COR-L47 (cell line): ENCODE measurements at regions not wholly inside any gene's neighbourhood (a gene's known extent, or its start where the extent isn't known, plus 50 kb on each side); places are given as distances from the start of the nearest gene placed in this dataset.
"Not testable (repeated sequence)": the region's sequence is repeated elsewhere in the genome, so short reads cannot be mapped to it uniquely, and the experiment has no call there.

Experiments
- DNase-seq: peaks from one replicate; lab custom pipeline; 2025; lab: John Stamatoyannopoulos, UW

- no peak for DNase-seq
Observed at GRCh38 chr18:56316727-56317126, 321.7 kb downstream of the TXNL1 start.

GRCh38 chr18:56315363-56315762, 323.0 kb downstream of the TXNL1 start:
- no peak for DNase-seq

- no peak for DNase-seq
Observed at GRCh38 chr18:56314396-56314795, 324.0 kb downstream of the TXNL1 start.

DNA sequence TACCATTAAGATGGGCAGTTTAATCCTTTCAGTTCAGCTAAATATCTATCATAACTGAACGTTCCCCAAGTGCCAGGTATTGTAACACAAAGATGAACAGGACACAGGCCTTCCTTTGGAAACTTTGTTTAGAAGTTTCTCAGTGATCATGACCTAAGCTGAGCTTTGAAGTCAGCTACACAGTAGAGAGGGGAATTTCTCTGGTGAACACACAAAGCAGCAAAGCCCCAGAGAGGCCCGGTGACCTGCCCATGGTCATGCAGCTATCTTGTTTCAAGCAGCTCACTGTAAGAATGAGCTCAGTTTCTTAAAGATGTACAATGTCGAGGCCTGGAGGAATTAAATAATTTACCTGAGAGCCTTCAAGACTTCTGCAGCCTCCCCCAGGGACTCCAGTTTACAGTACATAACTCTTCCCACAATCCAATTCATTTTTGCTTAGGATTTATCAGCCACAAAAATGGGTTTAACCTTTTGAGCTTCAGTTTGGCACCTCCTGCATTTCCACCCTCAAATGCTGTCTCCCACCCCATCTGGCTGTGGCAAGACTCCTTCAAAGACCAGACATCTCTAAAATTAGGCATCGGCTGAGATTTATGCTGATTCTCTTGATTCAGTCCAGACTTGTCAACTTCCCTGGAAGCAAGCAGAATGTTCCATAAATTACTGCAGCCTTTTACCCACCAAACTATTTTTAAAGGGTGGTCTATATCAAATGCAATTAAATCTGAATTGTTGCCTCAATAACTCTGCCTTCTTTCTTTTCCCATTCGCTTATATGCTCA, 325.6 kb downstream of the TXNL1 start:
- DNase-seq, result no peak

- DNase-seq, result no peak
Observed at GRCh38 chr18:56309104-56309503, 329.3 kb downstream of the TXNL1 start.

DNA sequence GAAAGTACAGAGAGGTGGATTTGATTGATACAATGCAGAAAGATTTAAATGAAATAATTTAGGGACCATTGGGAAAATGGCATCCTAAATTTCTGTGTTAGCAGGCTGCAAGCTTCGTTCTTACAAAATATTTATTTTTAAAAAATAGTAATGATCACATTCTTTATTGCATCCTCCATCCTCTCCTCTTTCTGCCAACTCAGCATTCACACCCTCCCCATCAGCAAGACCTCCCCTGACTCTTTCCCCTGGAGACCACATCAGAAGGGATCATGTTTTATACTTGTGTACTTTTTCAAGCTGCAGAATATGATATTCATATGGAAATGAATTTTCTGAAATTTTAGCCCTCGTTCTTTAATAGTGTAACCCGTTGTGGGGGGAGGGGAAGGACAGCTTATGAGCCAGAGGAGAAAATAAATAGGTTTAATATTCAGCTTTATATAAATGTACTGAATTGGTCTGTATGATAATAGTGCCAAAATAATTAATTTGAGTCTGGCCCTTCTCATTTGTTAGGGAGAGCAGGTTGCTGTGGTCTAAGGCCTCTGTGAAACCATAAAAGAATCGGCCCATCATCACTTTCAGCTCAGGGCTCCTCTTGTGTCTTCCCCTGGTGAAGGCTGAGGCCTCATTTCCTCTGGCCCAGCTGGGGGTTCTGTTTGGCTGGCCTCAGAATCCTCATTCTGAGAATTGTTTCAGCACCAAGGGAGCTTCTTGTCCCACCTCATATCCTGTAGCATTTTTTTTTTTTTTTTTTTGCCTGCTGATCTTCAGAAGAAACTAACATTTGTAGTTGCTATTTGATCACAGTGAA, 330.8 kb downstream of the TXNL1 start:
- no peak for DNase-seq

DNA sequence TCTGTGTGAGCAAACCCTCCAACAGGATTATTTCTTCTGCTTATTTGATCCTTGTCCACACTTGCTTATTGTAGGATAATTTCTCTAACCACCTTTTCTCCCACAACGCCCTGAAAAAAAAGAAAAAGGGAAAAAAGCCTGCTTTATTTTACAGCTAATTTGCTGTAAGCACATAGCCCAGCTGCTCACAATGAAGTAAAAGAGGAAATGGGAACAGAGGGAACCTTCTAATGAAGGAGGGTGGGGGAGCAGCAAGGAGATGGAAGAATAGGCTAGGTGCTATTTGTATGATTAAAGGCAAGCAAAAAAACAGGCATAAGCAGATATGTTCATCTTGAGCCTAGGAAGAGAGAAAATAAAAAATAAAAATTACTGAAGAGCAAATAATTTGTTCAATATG, 331.6 kb downstream of the TXNL1 start:
- DNase-seq, result no peak

GRCh38 chr18:56305583-56305982, 332.8 kb downstream of the TXNL1 start:
- DNase-seq, result no peak

- no peak for DNase-seq
Observed at GRCh38 chr18:56302156-56302555, 336.2 kb downstream of the TXNL1 start.

DNA sequence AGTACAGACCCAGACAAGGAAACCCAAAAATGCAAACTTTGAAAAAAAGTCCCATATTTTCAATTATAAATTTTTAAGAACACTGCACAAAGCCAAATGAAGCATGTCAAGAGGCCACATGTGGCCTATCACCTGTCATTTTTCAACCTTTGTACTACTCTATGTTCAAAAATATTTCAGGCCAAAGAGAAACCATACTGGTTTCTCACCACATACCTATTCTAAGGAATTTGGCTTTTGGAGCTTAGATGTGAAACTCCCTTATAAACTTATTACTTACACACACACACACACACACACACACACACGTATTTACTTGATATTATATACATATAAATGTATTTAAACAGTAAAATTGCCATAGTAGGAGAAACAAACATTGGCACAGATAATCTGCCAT, 338.7 kb downstream of the TXNL1 start:
- no peak for DNase-seq

- no peak for DNase-seq
Observed at GRCh38 chr18:56298935-56299334, 339.5 kb downstream of the TXNL1 start.

DNA sequence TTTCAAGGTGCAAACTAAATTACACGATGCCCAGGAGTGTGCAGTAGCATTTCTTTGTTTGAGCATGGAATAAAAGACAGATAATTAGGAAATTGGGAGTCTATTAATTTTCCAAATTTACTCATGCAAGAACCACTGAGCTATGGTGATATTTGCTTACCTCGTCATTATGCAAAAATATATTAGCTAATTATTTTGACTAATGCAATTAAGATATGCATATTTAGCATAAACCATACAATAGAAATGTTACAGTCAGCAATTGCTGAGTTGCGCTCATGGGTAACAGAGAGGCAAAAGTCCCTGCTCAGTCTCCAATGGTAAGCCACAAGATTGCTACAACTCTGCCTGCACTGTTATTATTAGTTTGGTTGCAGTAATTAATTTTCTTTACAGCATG, 342.0 kb downstream of the TXNL1 start:
- DNase-seq, result no peak

- DNase-seq, result no peak
Observed at GRCh38 chr18:56294484-56295183, 343.8 kb downstream of the TXNL1 start.

GRCh38 chr18:56291294-56291693, 347.1 kb downstream of the TXNL1 start:
- DNase-seq, result no peak

DNA sequence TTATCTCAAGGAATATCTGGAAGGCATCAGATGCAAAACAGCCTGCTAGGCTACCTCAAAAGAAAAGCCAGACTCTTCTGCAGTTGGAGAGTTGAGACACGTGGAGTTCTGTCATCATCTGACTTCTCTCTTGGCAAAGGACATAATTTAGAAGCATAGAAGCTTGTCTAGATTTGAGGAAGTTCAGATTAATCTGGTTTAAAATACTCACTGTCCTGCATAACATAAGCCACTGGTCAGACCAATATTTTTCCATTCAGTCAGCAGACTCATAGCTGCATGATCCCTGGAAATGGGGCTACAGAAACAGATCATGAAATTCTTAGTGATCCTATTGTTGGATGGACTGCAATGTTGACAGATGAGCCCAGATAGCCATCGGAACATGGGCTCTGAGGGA, 349.0 kb downstream of the TXNL1 start:
- DNase-seq, result no peak

DNA sequence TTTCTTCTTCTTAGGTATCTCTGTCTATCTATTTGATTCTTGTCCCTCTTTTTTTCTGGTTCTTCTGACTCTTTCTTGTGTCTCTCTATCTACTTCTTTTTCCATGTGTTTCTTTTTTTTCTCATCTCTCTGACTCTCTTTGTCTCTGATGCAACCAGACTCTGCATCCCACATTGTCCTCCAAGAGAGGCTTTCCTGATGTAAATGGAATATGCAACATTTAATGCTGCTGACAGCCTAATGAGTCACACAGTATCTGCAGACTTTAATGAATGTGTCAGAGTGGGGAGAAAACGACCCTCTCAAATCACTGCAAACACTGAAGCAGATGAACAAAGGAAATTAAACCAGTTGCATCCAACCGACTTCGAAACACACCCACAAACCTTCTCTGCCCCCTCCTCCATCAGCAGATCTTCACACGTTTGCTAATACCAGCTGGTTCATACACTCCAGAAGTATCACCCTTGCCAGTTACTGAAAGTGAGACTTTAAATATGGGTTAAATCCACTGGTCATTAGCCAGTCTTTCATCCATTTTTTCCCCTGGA, 351.5 kb downstream of the TXNL1 start:
- no peak for DNase-seq

DNA sequence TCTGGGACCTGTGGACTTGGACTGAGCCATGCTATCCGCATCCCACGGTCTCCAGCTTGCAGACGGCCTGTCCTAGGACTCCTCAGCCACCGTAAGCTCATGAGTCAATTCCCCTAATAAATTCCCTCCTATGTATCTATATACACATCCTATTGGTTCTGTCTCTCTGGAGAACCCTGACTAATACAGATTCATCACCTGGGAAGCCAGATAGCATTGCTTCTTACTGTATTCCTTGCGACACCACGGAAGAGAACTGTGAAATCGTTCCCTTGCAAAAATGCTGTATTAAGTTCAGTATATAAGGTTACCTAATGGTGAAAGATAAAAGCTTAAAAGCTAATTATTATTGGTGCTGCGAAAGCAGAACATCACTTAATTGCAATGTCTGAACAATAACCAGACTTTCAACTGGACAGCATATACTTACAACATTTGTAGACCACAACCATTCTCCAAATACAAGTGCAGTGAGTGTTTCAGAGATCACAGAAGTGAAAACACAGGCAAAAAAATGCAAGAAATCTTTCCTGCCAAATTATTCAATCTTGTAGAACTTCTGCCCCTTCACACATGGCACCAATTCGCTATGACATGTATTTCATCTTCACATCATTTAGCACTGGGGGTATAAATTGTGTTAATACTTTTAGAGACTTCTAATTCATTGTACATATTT, 352.9 kb downstream of the TXNL1 start:
- no peak for DNase-seq

- DNase-seq, result no peak
Observed at GRCh38 chr18:56284319-56284718, 354.1 kb downstream of the TXNL1 start.

DNA sequence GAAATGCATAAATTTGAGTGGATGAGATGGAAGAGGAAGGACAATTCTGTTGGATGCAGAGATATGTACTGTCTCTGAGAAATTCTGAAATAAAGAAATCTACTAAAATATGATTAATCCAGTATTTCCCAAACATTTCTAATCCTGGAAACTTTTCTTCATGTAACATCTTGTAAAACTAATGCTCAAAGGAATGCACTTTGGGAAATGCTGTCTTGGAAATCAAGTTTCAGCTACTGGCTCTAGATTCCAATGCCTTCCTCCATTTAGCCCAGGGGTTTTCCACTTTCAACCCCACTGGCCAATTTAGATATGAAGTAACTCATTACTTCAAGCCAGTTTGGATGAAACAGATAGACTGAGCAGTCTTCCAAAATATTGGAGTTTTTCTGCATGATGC, 355.1 kb downstream of the TXNL1 start:
- DNase-seq, result no peak

DNA sequence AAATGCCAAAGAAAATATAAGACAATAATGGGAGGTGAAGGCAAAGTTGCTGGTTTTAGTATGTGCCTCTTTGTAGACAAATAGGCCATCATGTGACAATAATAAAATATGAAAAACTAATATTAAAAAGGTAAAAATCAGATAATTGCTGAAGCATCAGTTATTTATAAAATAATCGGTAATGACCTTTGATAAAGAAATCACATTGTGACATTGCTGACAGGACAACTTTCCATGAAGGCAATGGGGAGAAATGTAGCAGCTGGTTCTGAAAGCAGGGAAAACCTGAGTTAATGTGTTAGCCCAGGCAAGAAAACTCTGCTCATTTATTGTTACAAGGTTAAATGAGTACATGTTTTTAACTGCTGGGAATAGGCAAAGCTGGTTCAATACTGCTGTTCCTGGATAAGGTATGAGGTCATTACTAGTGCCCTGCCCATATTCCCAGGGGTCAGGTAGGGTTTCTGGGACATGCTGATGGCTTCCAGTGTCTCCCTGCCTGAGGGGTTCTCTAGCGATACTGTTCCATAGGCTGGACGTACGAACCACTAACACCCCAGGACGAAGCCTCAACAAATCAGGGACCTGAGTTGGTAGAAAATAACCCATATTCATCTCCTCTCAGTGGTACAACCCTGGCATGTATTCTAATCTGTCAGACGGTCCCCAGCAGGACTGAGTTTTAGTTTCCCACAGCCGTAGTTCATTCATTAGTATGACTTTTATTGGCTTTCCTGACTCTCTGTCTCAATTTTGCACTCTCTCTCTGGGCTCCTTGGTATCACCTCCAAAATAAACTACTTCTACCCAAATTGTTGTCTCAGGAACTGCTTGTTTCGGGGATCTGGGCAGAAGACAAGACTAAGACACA, 355.9 kb downstream of the TXNL1 start:
- no peak for DNase-seq

DNA sequence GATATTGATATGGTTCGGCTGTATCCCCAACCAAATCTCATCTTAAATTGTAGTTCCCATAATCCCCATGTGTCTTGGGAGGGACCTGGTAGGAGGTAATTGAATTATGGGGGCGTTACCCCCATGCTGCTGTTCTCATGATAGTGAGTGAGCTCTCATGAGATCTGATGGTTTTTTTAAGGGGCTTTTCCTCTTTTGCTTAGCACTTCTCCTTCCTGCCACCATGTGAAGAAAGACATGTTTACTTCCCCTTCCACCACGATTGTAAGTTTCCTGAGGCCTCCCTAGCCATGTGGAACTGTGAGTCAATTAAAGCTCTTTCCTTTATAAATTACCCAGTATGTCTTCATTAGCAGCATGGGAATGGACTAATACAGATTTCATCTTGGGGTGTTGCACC, 358.6 kb downstream of the TXNL1 start:
- DNase-seq, result not testable (repeated sequence)
